Daoy (cell line): ENCODE measurements at regions not wholly inside any gene's neighbourhood (a gene's known extent, or its start where the extent isn't known, plus 50 kb on each side); places are given as distances from the start of the nearest gene placed in this dataset.

Experiments used
- DNase-seq: peaks from one replicate; pipeline ENCODE4 v3.0.0-alpha.2; 2015; ENCODE audit warnings: low read depth

GRCh38 chr2:144678736-144679135 is 158.8 kb upstream of the ZEB2 start:
- DNase-seq: no peak

GRCh38 chr2:144675731-144676130 is 155.8 kb upstream of the ZEB2 start:
- no peak for DNase-seq

- no peak for DNase-seq
Observed at GRCh38 chr2:144675331-144675730, 155.4 kb upstream of the ZEB2 start.

GRCh38 chr2:144674071-144674470 is 154.2 kb upstream of the ZEB2 start:
- DNase-seq: no peak

- no peak for DNase-seq
Observed at GRCh38 chr2:144673456-144673855, 153.5 kb upstream of the ZEB2 start.

GRCh38 chr2:144671695-144672455 is 152.0 kb upstream of the ZEB2 start:
- DNase-seq: peak; percentile 35

GRCh38 chr2:144670738-144671137 is 150.8 kb upstream of the ZEB2 start:
- no peak for DNase-seq

GRCh38 chr2:144670080-144670479 is 150.2 kb upstream of the ZEB2 start:
- DNase-seq: peak; percentile 5

GRCh38 chr2:144669196-144669987 is 149.5 kb upstream of the ZEB2 start:
- DNase-seq: no peak

- DNase-seq: no peak
Observed at GRCh38 chr2:144668493-144669110, 148.7 kb upstream of the ZEB2 start.

GRCh38 chr2:144666032-144666431 is 146.1 kb upstream of the ZEB2 start:
- no peak for DNase-seq

- no peak for DNase-seq
Observed at GRCh38 chr2:144663207-144663606, 143.3 kb upstream of the ZEB2 start.

- no peak for DNase-seq
Observed at GRCh38 chr2:144660518-144661316, 140.8 kb upstream of the ZEB2 start.

- peak; percentile 98 for DNase-seq
Observed at GRCh38 chr2:144659731-144660275, 139.9 kb upstream of the ZEB2 start.

GRCh38 chr2:144654523-144654922 is 134.6 kb upstream of the ZEB2 start:
- no peak for DNase-seq

- no peak for DNase-seq
Observed at GRCh38 chr2:144650907-144651306, 131.0 kb upstream of the ZEB2 start.

- DNase-seq: no peak
Observed at GRCh38 chr2:144648837-144649465, 129.0 kb upstream of the ZEB2 start.

GRCh38 chr2:144645083-144645778 is 125.3 kb upstream of the ZEB2 start:
- no peak for DNase-seq

GRCh38 chr2:144644549-144644948 is 124.6 kb upstream of the ZEB2 start:
- no peak for DNase-seq

GRCh38 chr2:144643537-144644336 is 123.8 kb upstream of the ZEB2 start:
- DNase-seq: peak; percentile 83
